PFSK-1 (cell line): ENCODE measurements at regions not wholly inside any gene's neighbourhood (a gene's known extent, or its start where the extent isn't known, plus 50 kb on each side); places are given as distances from the start of the nearest gene placed in this dataset.

Source experiments
- FOXP2 ChIP-seq: optimal IDR thresholded peaks from 2 replicates; pipeline ENCODE3; 2011; ENCODE audit warnings: borderline replicate concordance, control low read depth, inconsistent platforms; ENCODE audit not compliant: insufficient read depth; ENCODE audit errors: extremely low read length, extremely low read depth
- POLR2AphosphoS5 ChIP-seq: IDR thresholded peaks from 2 replicates; pipeline ENCODE4 v1.6.1; 2012; ENCODE audit warnings: low read depth, mild to moderate bottlenecking, control low read depth, low read length, moderate library complexity
- SIN3A ChIP-seq: IDR thresholded peaks from 2 replicates; pipeline ENCODE4 v1.6.1; 2012; ENCODE audit warnings: mild to moderate bottlenecking, low read length, moderate library complexity, borderline replicate concordance; ENCODE audit not compliant: insufficient read depth
- TAF1 ChIP-seq: IDR thresholded peaks from 2 replicates; pipeline ENCODE4 v1.6.1; 2012; ENCODE audit warnings: low read length, control low read depth, borderline replicate concordance; ENCODE audit not compliant: insufficient read depth
- TF ChIP-seq, protein P1 (sequence below), 2 experiments: IDR thresholded peaks; 2 replicates each; pipeline versions ENCODE4 v1.6.1 to v1.8.0; 2011 to 2012; ENCODE audit warnings: low read depth in 2 of 2, low read length in 2 of 2, control low read depth in 1 of 2, inconsistent platforms in 1 of 2, mild to moderate bottlenecking in 1 of 2, moderate library complexity in 1 of 2; ENCODE audit not compliant: insufficient read depth in 1 of 2

DNA sequence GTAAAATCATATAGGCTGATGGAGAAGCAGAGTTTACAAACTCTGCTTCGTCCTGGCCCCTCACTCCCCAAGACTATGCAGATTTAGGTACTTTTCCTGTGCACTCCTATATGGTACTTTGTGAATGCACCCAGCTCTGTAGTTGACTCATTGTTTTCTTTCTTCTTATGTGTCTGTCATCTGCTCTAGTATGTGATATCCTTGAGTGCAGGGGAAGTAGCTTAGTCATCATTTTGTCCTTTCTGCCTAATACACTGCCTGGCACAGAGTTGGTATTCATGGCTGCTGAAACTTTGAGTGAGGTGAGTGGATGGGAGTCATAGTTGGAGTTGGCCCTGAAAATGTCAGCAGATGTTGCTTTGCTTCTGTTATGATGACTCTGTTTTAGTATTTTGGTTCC lies 222.6 kb downstream of the RNF144B start:
- TF ChIP-seq POLR2AphosphoS5 = no peak
- TF ChIP-seq, protein P1, sequence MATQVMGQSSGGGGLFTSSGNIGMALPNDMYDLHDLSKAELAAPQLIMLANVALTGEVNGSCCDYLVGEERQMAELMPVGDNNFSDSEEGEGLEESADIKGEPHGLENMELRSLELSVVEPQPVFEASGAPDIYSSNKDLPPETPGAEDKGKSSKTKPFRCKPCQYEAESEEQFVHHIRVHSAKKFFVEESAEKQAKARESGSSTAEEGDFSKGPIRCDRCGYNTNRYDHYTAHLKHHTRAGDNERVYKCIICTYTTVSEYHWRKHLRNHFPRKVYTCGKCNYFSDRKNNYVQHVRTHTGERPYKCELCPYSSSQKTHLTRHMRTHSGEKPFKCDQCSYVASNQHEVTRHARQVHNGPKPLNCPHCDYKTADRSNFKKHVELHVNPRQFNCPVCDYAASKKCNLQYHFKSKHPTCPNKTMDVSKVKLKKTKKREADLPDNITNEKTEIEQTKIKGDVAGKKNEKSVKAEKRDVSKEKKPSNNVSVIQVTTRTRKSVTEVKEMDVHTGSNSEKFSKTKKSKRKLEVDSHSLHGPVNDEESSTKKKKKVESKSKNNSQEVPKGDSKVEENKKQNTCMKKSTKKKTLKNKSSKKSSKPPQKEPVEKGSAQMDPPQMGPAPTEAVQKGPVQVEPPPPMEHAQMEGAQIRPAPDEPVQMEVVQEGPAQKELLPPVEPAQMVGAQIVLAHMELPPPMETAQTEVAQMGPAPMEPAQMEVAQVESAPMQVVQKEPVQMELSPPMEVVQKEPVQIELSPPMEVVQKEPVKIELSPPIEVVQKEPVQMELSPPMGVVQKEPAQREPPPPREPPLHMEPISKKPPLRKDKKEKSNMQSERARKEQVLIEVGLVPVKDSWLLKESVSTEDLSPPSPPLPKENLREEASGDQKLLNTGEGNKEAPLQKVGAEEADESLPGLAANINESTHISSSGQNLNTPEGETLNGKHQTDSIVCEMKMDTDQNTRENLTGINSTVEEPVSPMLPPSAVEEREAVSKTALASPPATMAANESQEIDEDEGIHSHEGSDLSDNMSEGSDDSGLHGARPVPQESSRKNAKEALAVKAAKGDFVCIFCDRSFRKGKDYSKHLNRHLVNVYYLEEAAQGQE (IDR thresholded peaks at IDR 0.05; ENCODE audit: insufficient read depth in 1 of 2, low read depth in 2 of 2, low read length in 2 of 2) = no peak
- TF ChIP-seq SIN3A = no peak
- TF ChIP-seq TAF1 = no peak
- TF ChIP-seq FOXP2 = no peak

GRCh38 chr6:18613319-18613925 lies 226.3 kb downstream of the RNF144B start:
- TF ChIP-seq, protein P1 (IDR thresholded peaks at IDR 0.05; ENCODE audit: insufficient read depth in 1 of 2, low read depth in 2 of 2, low read length in 2 of 2) = no peak
- no peak for TF ChIP-seq SIN3A
- no peak for TF ChIP-seq FOXP2
- no peak for TF ChIP-seq TAF1
- no peak for TF ChIP-seq POLR2AphosphoS5

DNA sequence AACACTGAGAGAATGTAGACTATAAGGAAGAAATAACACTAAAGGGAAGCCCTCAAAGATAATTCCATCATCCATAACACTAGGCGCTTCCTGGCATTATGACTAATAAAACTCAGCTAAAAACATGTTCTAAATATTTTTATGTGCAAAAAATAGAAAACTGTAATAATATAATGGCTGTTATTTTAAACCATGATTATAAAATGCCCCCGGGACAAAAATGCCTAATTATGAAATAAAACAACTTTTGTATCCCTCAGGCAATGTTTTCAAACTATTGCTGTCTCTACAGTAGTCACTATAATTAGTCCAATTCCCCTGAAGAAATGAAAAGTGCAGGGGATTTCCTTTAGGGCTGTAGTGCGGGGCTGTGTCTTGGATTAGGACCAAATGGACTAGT lies 242.4 kb downstream of the RNF144B start:
- TF ChIP-seq TAF1 = no peak
- TF ChIP-seq FOXP2 = no peak

DNA sequence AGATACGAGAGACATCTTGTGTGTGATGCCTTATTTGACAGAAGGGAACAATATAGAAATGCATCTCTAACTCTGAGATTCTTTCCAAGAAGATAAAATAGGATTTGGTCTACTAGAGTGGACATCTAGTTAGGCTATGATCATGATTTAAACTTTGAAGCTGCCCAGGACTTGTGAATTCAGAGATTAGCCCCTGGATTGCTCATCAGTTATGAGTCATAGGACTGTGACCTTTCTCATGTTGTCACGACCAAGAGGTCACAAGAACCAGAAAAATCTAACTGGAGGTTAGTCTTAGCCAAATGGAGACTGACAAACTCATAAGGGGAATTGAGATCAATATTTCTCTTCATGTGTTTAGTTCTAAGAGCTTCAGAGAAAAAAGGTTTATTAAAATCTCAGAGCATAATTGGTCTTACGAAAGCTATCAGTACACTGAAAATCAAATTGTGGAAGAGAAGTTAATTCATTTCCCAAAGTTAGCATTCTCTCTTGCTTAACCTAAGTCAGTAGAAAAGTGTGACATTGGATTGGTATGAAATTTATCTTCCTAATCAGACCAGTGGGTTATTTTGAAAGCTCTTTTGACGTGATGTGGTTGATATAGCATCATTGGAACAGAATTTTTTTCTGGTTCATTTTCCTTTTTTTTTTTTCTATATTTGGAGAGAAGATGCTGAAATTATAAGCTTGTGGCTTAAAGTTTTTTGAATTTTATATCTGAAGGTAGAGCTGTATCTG lies 245.7 kb downstream of the RNF144B start:
- TF ChIP-seq, protein P1 (IDR thresholded peaks at IDR 0.05; ENCODE audit: insufficient read depth in 1 of 2, low read depth in 2 of 2, low read length in 2 of 2) = no peak
- TF ChIP-seq TAF1 = no peak
- no peak for TF ChIP-seq SIN3A
- TF ChIP-seq POLR2AphosphoS5 = no peak
- TF ChIP-seq FOXP2 = no peak

GRCh38 chr6:18634912-18635311 lies 247.8 kb downstream of the RNF144B start:
- TF ChIP-seq, protein P1 (IDR thresholded peaks at IDR 0.05; ENCODE audit: insufficient read depth in 1 of 2, low read depth in 2 of 2, low read length in 2 of 2) = no peak
- TF ChIP-seq TAF1 = no peak
